ENCODE measurements at regions not wholly inside any gene's neighbourhood (a gene's known extent, or its start where the extent isn't known, plus 50 kb on each side); places are given as distances from the start of the nearest gene placed in this dataset.

DNA sequence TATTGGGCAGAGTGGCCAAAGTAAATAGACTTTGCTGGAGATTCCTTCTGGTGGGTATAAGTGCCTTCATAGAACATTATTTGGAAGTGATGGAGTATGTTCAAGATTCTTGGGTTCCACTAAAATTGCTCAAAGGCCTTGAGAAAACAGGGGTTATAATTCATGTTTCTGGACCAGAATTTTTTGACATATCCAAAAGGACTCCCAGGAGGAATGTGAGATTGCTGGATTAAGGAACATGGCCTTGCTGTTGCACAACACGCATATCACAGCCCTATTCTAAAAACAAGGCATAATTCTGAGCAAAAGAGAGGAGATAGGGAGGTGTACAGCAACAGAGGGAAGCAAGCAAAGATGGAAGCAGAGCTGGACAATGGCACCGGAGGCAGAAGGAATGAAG, 111.7 kb upstream of the TNP1 start:
- TF ChIP-seq FOS (IDR thresholded peaks at IDR 0.05; ENCODE audit: borderline replicate concordance, extremely low read depth, insufficient read length) (no peak), ASH2L (IDR thresholded peaks at IDR 0.05; ENCODE audit: borderline replicate concordance, low read depth) (no peak), LARP7 (IDR thresholded peaks at IDR 0.05) (no peak), POLR2A (IDR thresholded peaks at IDR 0.05; ENCODE audit: low read depth, low read length) (no peak)

All from GM12878 (cell line).